ENCODE measurements at regions not wholly inside any gene's neighbourhood (a gene's known extent, or its start where the extent isn't known, plus 50 kb on each side); places are given as distances from the start of the nearest gene placed in this dataset.

- no peak for ATAC-seq
- ChIA-PET CTCF (no interaction called here), POLR2A (no interaction called here)
- DNase-seq (ENCODE audit: low read depth in 1 of 2, low spot score in 1 of 2), result no peak
- TF ChIP-seq ZC3H11A (IDR thresholded peaks at IDR 0.05) (no peak), JUN (IDR thresholded peaks at IDR 0.05) (no peak), KDM1A (IDR thresholded peaks at IDR 0.05; ENCODE audit: low read depth) (no peak), TP53 (CRISPR knock-in tag; IDR thresholded peaks at IDR 0.05) (no peak), HOXB13 (CRISPR knock-in tag; IDR thresholded peaks at IDR 0.05; ENCODE audit: low read depth) (no peak), JUNB (IDR thresholded peaks at IDR 0.05) (no peak), GATA3 (IDR thresholded peaks at IDR 0.05; ENCODE audit: borderline replicate concordance) (no peak), NFE2L2 (conservative IDR thresholded peaks at IDR 0.05; ENCODE audit: low read length) (no peak), HDAC2 (IDR thresholded peaks at IDR 0.05) (no peak), POLR2A (IDR thresholded peaks at IDR 0.05; ENCODE audit: low read length) (no peak), KDM5A (IDR thresholded peaks at IDR 0.05) (no peak), MAZ (IDR thresholded peaks at IDR 0.05; ENCODE audit: borderline replicate concordance, low read depth, low read length) (no peak), RNF2 (IDR thresholded peaks at IDR 0.05; ENCODE audit: borderline replicate concordance, low read depth) (no peak), EP300 (IDR thresholded peaks at IDR 0.05) (no peak), CHD4 (IDR thresholded peaks at IDR 0.05; ENCODE audit: borderline replicate concordance) (no peak), SREBF2 (IDR thresholded peaks at IDR 0.05) (no peak)
- TF ChIP-seq, protein P1, sequence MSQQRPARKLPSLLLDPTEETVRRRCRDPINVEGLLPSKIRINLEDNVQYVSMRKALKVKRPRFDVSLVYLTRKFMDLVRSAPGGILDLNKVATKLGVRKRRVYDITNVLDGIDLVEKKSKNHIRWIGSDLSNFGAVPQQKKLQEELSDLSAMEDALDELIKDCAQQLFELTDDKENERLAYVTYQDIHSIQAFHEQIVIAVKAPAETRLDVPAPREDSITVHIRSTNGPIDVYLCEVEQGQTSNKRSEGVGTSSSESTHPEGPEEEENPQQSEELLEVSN (IDR thresholded peaks at IDR 0.05; ENCODE audit: borderline replicate concordance, low read depth), result no peak
- TF ChIP-seq, protein P2, sequence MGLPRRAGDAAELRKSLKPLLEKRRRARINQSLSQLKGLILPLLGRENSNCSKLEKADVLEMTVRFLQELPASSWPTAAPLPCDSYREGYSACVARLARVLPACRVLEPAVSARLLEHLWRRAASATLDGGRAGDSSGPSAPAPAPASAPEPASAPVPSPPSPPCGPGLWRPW (IDR thresholded peaks at IDR 0.05), result no peak
- H3K27ac ChIP-seq, result no peak overlapping the region
- no peaks in the 10 kb centered on the region for H3K9me3 ChIP-seq
- no peak for FAIRE-seq
- no peak overlapping the region for H3K4me3 ChIP-seq
- H3K4me1 ChIP-seq, result no peaks in the 10 kb centered on the region
- WGBS (ENCODE audit: missing lambda C conversion rate), result 42% methylated on average over 4 of the region's 4 CpGs
- H3K4me2 ChIP-seq, result no peak overlapping the region
Measured at GRCh38 chr6:3619800-3620199, 131.7 kb downstream of the PXDC1 start.

DNA sequence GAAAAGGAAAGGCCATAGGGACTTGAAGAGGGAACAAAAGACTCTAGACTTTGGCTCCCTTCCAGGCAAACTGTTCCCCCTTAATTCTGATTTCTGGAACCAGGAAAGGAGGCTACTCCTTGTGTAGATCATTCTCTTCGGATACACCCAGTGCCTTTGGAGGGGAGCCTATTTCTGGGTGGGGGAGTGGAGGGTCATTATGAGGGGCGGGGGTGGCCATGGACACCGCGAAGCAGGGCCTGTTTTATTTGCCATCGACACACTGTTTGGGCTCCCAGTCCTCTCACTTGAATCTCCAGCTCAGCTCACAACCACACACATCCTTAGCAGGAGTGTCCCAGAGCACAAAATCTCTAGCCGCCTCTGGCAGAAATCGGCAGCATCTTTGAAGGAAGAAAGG is 132.3 kb downstream of the PXDC1 start:
- POLR2A ChIA-PET, result no interaction called here
- Histone ChIP-seq H3K4me2 (no peak overlapping the region), H3K4me3 (no peak overlapping the region), H3K27ac (no peak overlapping the region), H3K9me3 (no peaks in the 10 kb centered on the region), H3K4me1 (no peaks in the 10 kb centered on the region)
- 92% methylated on average over 6 of the region's 7 CpGs for WGBS (ENCODE audit: missing lambda C conversion rate)
- TF ChIP-seq JUN (IDR thresholded peaks at IDR 0.05) (no peak), MAZ (IDR thresholded peaks at IDR 0.05; ENCODE audit: borderline replicate concordance, low read depth, low read length) (no peak), NR3C1 (IDR thresholded peaks at IDR 0.05) (no peak), EHMT2 (IDR thresholded peaks at IDR 0.05; ENCODE audit: low read depth) (no peak), CHD4 (IDR thresholded peaks at IDR 0.05; ENCODE audit: borderline replicate concordance) (no peak)
- TF ChIP-seq, protein P2 (IDR thresholded peaks at IDR 0.05), result no peak
- CTCF ChIA-PET, result no interaction called here
- FAIRE-seq (no peak), ATAC-seq (no peak), DNase-seq (ENCODE audit: low read depth in 1 of 2, low spot score in 1 of 2) (no peak)

- WGBS (ENCODE audit: missing lambda C conversion rate), result 96% methylated on average over 2 of the region's 2 CpGs
- H3K27ac ChIP-seq, result no peak overlapping the region
- CTCF ChIA-PET, result interaction anchor here (1.3 kb wide), 1 partner anchor 11 kb away, joined by 3 read pairs; no protein-coding TSS in a partner anchor
- no peak for FAIRE-seq
- no peak for TF ChIP-seq POLR2A (IDR thresholded peaks at IDR 0.05; ENCODE audit: low read length)
- TF ChIP-seq RARB (CRISPR knock-in tag; IDR thresholded peaks at IDR 0.05), result no peak
- no peak for TF ChIP-seq EHMT2 (IDR thresholded peaks at IDR 0.05; ENCODE audit: low read depth)
- no peak for TF ChIP-seq HOXB13 (CRISPR knock-in tag; IDR thresholded peaks at IDR 0.05; ENCODE audit: low read depth)
- no peak for TF ChIP-seq NFE2L2 (conservative IDR thresholded peaks at IDR 0.05; ENCODE audit: low read length)
- no peak for TF ChIP-seq ZFP36 (IDR thresholded peaks at IDR 0.05; ENCODE audit: borderline replicate concordance, partially characterized antibody)
- no peak for TF ChIP-seq HDAC2 (IDR thresholded peaks at IDR 0.05)
- TF ChIP-seq HOXA7 (CRISPR knock-in tag; IDR thresholded peaks at IDR 0.05), result no peak
- TF ChIP-seq RFX5 (IDR thresholded peaks at IDR 0.05), result no peak
- TF ChIP-seq RAD21 (conservative IDR thresholded peaks at IDR 0.05 in 1 of 2, IDR thresholded peaks at IDR 0.05 in 1 of 2), result no peak
- no peak for TF ChIP-seq KDM5A (IDR thresholded peaks at IDR 0.05)
- no peak for TF ChIP-seq ZSCAN20 (CRISPR knock-in tag; IDR thresholded peaks at IDR 0.05)
- no peaks in the 10 kb centered on the region for H3K9me3 ChIP-seq
- DNase-seq (ENCODE audit: low read depth in 1 of 2, low spot score in 1 of 2), result no peak
- H3K4me3 ChIP-seq, result no peak overlapping the region
- H3K4me1 ChIP-seq, result no peaks in the 10 kb centered on the region
- POLR2A ChIA-PET, result no interaction called here
- ATAC-seq, result no peak
- H3K4me2 ChIP-seq, result no peak overlapping the region
Measured at GRCh38 chr6:3618642-3619041, 132.9 kb downstream of the PXDC1 start.
